ENCODE measurements at regions not wholly inside any gene's neighbourhood (a gene's known extent, or its start where the extent isn't known, plus 50 kb on each side); places are given as distances from the start of the nearest gene placed in this dataset.

GRCh38 chr20:48094944-48095343 is 309.7 kb upstream of the SULF2 start:
- no peaks in the 10 kb centered on the region for H3K27me3 ChIP-seq (replicated peaks; ENCODE audit: control insufficient read depth, insufficient read depth, low read length)
- BruUV-seq (replicated peaks), result no TSS peak
- POLR2A ChIA-PET, result no interaction called here

GRCh38 chr20:48094196-48094749 is 309.0 kb upstream of the SULF2 start:
- CTCF ChIA-PET, result no interaction called here
- Histone ChIP-seq H3K36me3 (ENCODE audit: control insufficient read depth, insufficient read depth, low read length) (no peaks in the 10 kb centered on the region), H3K9me3 (no peaks in the 10 kb centered on the region), H3K4me1 (peaks cover 5% of the 10 kb centered on the region; the same call in 1 of the 2 replicates), H3K4me3 (ENCODE audit: low read depth, low read length) (no peak overlapping the region), H3K27me3 (replicated peaks; ENCODE audit: control insufficient read depth, insufficient read depth, low read length) (no peaks in the 10 kb centered on the region)
- peaks cover 8% of the 10 kb centered on the region for H3K9me3 Mint-ChIP-seq (ENCODE audit: unreplicated experiment)
- H3K27ac Mint-ChIP-seq (ENCODE audit: unreplicated experiment), result no peak overlapping the region
- TF ChIP-seq, protein P1, sequence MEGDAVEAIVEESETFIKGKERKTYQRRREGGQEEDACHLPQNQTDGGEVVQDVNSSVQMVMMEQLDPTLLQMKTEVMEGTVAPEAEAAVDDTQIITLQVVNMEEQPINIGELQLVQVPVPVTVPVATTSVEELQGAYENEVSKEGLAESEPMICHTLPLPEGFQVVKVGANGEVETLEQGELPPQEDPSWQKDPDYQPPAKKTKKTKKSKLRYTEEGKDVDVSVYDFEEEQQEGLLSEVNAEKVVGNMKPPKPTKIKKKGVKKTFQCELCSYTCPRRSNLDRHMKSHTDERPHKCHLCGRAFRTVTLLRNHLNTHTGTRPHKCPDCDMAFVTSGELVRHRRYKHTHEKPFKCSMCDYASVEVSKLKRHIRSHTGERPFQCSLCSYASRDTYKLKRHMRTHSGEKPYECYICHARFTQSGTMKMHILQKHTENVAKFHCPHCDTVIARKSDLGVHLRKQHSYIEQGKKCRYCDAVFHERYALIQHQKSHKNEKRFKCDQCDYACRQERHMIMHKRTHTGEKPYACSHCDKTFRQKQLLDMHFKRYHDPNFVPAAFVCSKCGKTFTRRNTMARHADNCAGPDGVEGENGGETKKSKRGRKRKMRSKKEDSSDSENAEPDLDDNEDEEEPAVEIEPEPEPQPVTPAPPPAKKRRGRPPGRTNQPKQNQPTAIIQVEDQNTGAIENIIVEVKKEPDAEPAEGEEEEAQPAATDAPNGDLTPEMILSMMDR (IDR thresholded peaks at IDR 0.05; ENCODE audit: insufficient read depth in 1 of 2, low read depth in 1 of 2, low read length in 1 of 2, severe bottlenecking in 1 of 2, unreplicated experiment in 1 of 2), result no peak
- BruUV-seq (replicated peaks), result no TSS peak
- peaks cover 21% of the 10 kb centered on the region for H3K27me3 Mint-ChIP-seq (ENCODE audit: insufficient read depth, unreplicated experiment)
- no peaks in the 10 kb centered on the region for H3K4me1 Mint-ChIP-seq (ENCODE audit: low read depth, unreplicated experiment)
- H3K36me3 Mint-ChIP-seq (ENCODE audit: insufficient read depth, unreplicated experiment), result no peaks in the 10 kb centered on the region
- DNase-seq, result no peak
- H3K4me3 Mint-ChIP-seq (ENCODE audit: unreplicated experiment), result no peak overlapping the region
- intact Hi-C loops (cut with micrococcal nuclease; ENCODE audit: unreplicated experiment), result no loop called here
- POLR2A ChIA-PET, result no interaction called here

More at GRCh38 chr20:48094944-48095343, 309.7 kb upstream of the SULF2 start:
- H3K4me1 Mint-ChIP-seq (ENCODE audit: low read depth, unreplicated experiment), result no peaks in the 10 kb centered on the region
- no peak overlapping the region for H3K4me3 Mint-ChIP-seq (ENCODE audit: unreplicated experiment)
- intact Hi-C loops (cut with micrococcal nuclease; ENCODE audit: unreplicated experiment), result no loop called here
- no peak for DNase-seq
- no peaks in the 10 kb centered on the region for H3K9me3 ChIP-seq
- H3K27ac Mint-ChIP-seq (ENCODE audit: unreplicated experiment), result no peak overlapping the region
- peaks cover 1% of the 10 kb centered on the region for H3K9me3 Mint-ChIP-seq (ENCODE audit: unreplicated experiment)
- CTCF ChIA-PET, result interaction anchor here (0.6 kb wide), 1 partner anchor 225 kb away, joined by 3 read pairs; no protein-coding TSS in a partner anchor
- H3K4me1 ChIP-seq, result peaks cover 5% of the 10 kb centered on the region; the same call in 1 of the 2 replicates
- TF ChIP-seq, protein P1 (IDR thresholded peaks at IDR 0.05; ENCODE audit: insufficient read depth in 1 of 2, low read depth in 1 of 2, low read length in 1 of 2, severe bottlenecking in 1 of 2, unreplicated experiment in 1 of 2), result no peak
- no peaks in the 10 kb centered on the region for H3K36me3 Mint-ChIP-seq (ENCODE audit: insufficient read depth, unreplicated experiment)
- no peaks in the 10 kb centered on the region for H3K36me3 ChIP-seq (ENCODE audit: control insufficient read depth, insufficient read depth, low read length)
- peaks cover 15% of the 10 kb centered on the region for H3K27me3 Mint-ChIP-seq (ENCODE audit: insufficient read depth, unreplicated experiment)
- H3K4me3 ChIP-seq (ENCODE audit: low read depth, low read length), result no peak overlapping the region

DNA sequence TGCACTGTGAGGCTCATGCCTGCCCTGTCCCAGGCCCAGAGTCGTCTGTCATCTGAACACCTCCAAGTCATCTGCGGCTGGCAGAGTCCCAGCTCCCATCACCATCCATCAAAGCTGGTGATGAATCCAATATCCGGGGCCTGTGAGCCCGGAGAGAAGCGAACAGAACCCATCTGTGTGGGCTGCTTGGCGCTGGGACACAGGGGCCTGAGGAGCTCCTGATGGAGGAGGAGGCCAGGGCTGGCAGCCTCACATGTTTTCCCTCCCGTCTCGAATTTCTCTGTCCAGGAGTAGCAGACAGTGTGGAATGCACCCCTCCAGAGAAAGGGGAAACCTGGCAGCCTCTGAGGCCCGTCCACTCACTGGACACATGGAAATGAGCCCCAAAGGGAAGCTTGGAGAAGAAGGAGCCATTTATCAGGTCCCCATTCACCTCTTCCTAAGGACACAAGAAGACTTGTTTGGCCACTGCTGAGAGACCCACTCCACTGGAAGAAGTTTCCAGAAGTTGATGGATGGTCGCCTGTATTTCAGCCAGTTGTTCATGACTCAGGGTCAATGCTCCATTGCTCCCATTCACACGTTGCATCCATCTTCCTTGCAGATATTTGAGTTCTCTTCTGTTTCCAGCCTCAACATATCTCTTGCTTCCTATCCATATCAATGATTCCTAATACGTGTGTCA is 307.5 kb upstream of the SULF2 start:
- H3K4me1 ChIP-seq, result peaks cover 5% of the 10 kb centered on the region; the same call in 1 of the 2 replicates
- CTCF ChIA-PET, result interaction anchor here (0.6 kb wide), 1 partner anchor 268 kb away, joined by 3 read pairs; no protein-coding TSS in a partner anchor
- H3K9me3 Mint-ChIP-seq (ENCODE audit: unreplicated experiment), result peaks cover 10% of the 10 kb centered on the region
- H3K36me3 ChIP-seq (ENCODE audit: control insufficient read depth, insufficient read depth, low read length), result no peaks in the 10 kb centered on the region
- BruUV-seq (replicated peaks), result no TSS peak
- peaks cover 22% of the 10 kb centered on the region for H3K27me3 Mint-ChIP-seq (ENCODE audit: insufficient read depth, unreplicated experiment)
- POLR2A ChIA-PET, result no interaction called here
- no peaks in the 10 kb centered on the region for H3K36me3 Mint-ChIP-seq (ENCODE audit: insufficient read depth, unreplicated experiment)
- H3K27me3 ChIP-seq (replicated peaks; ENCODE audit: control insufficient read depth, insufficient read depth, low read length), result no peaks in the 10 kb centered on the region
- H3K27ac Mint-ChIP-seq (ENCODE audit: unreplicated experiment), result no peak overlapping the region
- no peaks in the 10 kb centered on the region for H3K4me1 Mint-ChIP-seq (ENCODE audit: low read depth, unreplicated experiment)
- no peak overlapping the region for H3K4me3 ChIP-seq (ENCODE audit: low read depth, low read length)
- no peaks in the 10 kb centered on the region for H3K9me3 ChIP-seq
- DNase-seq, result no peak
- TF ChIP-seq, protein P1 (IDR thresholded peaks at IDR 0.05; ENCODE audit: insufficient read depth in 1 of 2, low read depth in 1 of 2, low read length in 1 of 2, severe bottlenecking in 1 of 2, unreplicated experiment in 1 of 2), result no peak
- no peak overlapping the region for H3K4me3 Mint-ChIP-seq (ENCODE audit: unreplicated experiment)
- intact Hi-C loops (cut with micrococcal nuclease; ENCODE audit: unreplicated experiment), result no loop called here

Data from Caco-2 (cell line).